ENCODE measurements at regions not wholly inside any gene's neighbourhood (a gene's known extent, or its start where the extent isn't known, plus 50 kb on each side); places are given as distances from the start of the nearest gene placed in this dataset.

DNA sequence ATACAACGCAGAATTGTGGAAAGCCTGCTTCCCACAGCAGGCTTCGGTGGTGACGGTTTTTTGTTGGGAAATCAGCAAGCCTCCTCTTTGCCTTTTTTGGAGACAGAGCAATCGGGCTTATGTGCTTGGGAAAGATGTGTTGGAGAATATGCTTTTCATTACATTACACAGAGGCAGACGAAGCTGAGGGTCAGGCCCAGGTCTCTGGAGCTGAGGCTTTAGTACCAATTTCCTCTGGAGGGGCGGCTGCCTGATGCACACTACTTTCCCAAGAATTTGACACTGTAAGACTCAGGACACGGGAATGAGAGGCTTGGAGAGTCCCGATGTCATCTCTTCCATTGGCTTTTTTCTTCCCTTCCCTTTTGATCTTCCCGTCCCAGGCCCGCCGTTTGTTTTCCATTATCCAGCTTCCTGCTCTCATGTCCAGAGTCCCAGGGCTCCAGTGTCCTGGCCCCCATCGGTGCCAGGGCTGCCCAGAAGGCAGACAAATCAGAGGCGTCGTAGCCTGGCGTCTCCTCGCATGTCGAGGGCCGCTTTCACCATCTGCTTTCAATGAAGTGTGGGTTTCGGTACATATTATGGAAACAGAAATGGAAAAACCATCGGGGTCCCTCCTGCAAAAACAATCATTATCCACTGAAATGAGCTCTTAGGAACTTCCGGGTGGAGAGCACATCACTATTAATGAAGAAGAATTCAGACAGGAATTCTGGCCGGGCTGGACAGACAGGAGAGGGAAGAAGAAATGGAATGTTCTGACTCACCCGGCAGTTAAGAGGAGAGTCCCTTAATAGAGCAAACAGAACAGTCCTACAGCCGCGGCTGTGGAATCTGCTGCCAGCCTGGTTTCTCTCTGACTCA, 123.0 kb upstream of the JCAD start:
- no peaks in the 10 kb centered on the region for H3K4me1 ChIP-seq
- no peaks in the 10 kb centered on the region for H3K36me3 ChIP-seq
- no peaks in the 10 kb centered on the region for H3K9me3 ChIP-seq
- H3K27me3 ChIP-seq, result no peaks in the 10 kb centered on the region
- H3K4me3 ChIP-seq (ENCODE audit: low read depth, low read length), result no peak overlapping the region
- no peak for DNase-seq
- TF ChIP-seq, protein P1, sequence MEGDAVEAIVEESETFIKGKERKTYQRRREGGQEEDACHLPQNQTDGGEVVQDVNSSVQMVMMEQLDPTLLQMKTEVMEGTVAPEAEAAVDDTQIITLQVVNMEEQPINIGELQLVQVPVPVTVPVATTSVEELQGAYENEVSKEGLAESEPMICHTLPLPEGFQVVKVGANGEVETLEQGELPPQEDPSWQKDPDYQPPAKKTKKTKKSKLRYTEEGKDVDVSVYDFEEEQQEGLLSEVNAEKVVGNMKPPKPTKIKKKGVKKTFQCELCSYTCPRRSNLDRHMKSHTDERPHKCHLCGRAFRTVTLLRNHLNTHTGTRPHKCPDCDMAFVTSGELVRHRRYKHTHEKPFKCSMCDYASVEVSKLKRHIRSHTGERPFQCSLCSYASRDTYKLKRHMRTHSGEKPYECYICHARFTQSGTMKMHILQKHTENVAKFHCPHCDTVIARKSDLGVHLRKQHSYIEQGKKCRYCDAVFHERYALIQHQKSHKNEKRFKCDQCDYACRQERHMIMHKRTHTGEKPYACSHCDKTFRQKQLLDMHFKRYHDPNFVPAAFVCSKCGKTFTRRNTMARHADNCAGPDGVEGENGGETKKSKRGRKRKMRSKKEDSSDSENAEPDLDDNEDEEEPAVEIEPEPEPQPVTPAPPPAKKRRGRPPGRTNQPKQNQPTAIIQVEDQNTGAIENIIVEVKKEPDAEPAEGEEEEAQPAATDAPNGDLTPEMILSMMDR (IDR thresholded peaks at IDR 0.05; ENCODE audit: low read depth, low read length), result no peak

DNA sequence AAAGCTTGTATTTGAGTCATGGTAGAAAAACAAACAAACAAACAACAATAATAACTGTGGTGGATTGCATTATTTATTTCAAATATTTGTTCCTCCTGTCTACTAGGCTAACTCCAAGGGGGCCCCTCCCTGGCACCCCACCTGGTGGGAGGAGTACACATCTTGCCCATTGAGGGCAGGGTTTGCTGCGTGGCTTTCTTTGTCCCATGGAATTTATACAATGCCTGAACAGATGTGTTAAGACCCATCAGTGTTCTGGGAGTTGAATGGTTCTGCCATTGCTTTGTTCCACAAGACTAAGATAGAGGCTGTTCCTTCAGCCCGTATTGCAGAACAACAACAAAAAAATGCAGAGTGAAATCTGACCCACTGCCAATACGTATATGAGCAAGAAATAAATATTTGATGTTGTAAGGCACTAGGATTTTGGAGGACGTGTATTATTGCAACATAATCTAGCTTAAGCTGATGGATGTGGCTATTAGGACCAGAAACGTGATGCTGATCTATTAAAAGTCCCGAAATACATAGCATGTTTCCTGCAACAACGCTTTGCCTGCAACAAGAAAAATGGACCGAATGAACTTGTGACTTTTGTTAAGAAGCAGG, 119.1 kb upstream of the JCAD start:
- H3K36me3 ChIP-seq, result no peaks in the 10 kb centered on the region
- H3K9me3 ChIP-seq, result no peaks in the 10 kb centered on the region
- no peaks in the 10 kb centered on the region for H3K4me1 ChIP-seq
- no peaks in the 10 kb centered on the region for H3K27me3 ChIP-seq
- TF ChIP-seq, protein P1 (IDR thresholded peaks at IDR 0.05; ENCODE audit: low read depth, low read length), result no peak
- H3K4me3 ChIP-seq (ENCODE audit: low read depth, low read length), result no peak overlapping the region
- DNase-seq, result no peak

DNA sequence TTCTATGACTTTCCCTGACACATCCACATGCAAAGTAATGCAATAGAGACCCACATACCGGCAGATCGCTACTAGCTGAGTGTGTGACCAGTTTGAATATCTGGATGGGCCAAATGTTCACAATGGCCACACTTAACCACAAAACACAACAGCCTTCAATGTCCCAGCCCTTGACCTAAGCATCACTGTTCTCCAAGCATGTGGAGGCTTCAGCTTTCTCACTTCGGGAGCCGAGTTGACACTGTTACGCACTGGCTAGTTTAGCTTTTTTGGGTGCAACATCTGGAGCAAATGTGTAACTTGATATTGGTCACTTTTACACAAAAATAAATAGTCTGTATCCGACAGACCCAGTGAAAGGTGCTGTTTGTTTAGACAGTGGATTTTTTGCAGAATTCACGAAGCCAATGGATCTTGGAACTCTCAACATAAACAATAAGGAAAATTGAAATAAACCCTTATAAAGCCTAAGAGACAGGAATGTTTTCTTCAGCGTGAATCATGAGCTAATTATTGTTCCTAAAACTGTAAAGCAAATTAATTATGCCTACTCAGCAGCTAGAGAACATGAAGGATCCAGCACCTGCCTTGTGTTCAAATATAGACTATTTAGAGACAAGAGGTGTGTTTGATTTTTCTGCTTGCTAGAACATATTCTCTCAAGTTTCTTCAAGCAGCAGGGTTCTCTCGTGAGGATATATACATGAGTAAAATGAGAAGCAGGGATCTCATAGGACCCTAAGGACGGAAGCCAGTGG, 117.6 kb upstream of the JCAD start:
- Histone ChIP-seq H3K27me3 (no peaks in the 10 kb centered on the region), H3K4me1 (no peaks in the 10 kb centered on the region), H3K9me3 (no peaks in the 10 kb centered on the region), H3K4me3 (ENCODE audit: low read depth, low read length) (no peak overlapping the region), H3K36me3 (no peaks in the 10 kb centered on the region)
- TF ChIP-seq, protein P1 (IDR thresholded peaks at IDR 0.05; ENCODE audit: low read depth, low read length), result no peak
- DNase-seq, result no peak

DNA sequence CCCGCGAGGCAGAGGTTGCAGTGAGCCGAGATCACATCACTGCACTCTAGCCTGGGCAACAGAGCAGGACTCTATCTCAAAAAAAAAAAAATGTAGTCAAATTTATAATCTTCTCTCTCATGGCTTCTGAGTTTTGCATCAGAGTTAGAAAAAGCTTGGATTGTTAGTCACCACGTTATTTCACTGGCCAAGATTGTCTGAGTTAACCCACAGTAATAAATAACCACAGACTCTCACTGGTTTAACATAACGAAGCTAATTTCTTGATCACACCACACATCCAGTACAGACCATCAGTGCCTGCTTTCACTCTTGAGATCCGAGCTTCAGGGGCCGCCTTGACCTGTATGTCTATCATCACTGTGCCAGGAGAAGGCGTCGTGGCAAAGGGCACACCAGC, 116.8 kb upstream of the JCAD start:
- TF ChIP-seq, protein P1 (IDR thresholded peaks at IDR 0.05; ENCODE audit: low read depth, low read length), result no peak
- no peaks in the 10 kb centered on the region for H3K27me3 ChIP-seq
- H3K4me1 ChIP-seq, result no peaks in the 10 kb centered on the region
- DNase-seq, result no peak
- no peaks in the 10 kb centered on the region for H3K36me3 ChIP-seq
- no peak overlapping the region for H3K4me3 ChIP-seq (ENCODE audit: low read depth, low read length)
- H3K9me3 ChIP-seq, result no peaks in the 10 kb centered on the region

DNA sequence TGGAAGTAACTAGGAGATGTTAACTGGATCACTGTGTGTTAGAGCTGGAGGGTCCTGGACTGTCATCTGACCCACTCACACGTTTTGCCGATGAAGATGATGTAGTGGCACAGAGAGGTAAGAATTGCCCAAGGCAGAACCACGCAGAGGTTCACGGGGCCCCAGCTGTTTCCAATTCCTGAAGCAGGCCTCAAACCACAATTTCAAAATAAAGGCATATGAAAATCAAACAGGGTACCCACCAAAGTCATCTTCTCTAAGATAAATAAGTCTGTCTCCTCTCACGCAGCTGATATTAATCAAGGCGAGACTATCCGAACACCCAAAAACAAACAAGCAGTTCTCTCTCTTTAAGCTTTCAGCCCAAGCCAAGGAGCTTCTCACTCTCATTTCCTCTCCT, 113.3 kb upstream of the JCAD start:
- no peak overlapping the region for H3K4me3 ChIP-seq (ENCODE audit: low read depth, low read length)
- no peaks in the 10 kb centered on the region for H3K27me3 ChIP-seq
- TF ChIP-seq, protein P1 (IDR thresholded peaks at IDR 0.05; ENCODE audit: low read depth, low read length), result no peak
- no peak for DNase-seq
- H3K4me1 ChIP-seq, result no peaks in the 10 kb centered on the region
- H3K9me3 ChIP-seq, result no peaks in the 10 kb centered on the region
- no peaks in the 10 kb centered on the region for H3K36me3 ChIP-seq
